Stimulated activated CD4-positive, alpha-beta T cell treated with anti-CD3 and anti-CD28 coated beads, Interleukin-4, amount 100 ng/mL, for 1 hour (primary cell): ENCODE measurements at regions not wholly inside any gene's neighbourhood (a gene's known extent, or its start where the extent isn't known, plus 50 kb on each side); places are given as distances from the start of the nearest gene placed in this dataset.

ENCODE experiments used
- DNase-seq: peaks from one replicate; pipeline ENCODE4 v3.0.0-alpha.2; 2020

DNA sequence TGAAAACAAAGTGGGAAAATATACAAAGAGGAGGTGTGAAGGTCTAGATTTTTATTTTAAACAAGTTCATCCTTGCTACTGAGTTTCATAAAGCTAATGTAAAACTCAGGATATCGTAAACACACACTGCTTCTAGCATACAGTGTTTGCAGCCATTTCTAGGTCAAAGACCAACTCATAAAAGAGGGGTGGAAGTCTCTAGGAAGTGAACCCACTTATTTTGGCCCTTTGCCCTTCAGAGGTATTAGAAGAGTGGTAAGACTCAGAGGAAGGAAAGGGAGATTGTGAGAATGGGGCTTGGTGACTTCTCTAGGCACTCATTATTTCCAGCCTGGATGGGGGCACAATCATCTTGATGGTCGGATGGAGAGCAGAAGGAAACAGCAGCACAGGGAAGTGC lies 91.2 kb downstream of the TNFSF18 start:
- DNase-seq: no peak

DNA sequence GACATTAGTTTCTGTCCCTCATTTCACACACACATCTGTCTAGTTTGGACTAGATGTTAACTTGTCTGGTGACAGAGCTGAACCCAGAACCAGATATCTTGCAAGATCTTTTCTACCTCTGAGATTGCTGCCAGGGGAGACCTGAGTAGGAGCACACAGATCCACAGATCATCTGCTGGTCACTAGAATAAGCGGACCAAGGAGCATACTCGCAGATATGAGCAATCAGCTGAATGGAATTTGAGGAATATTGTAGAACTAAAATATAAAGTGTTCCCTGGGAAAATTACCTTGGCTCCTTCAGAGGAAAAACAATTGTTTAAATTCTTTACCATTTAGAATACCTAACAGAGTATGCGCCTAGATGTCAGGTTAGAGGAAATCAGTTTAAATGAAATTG lies 90.7 kb downstream of the TNFSF18 start:
- DNase-seq: no peak

DNA sequence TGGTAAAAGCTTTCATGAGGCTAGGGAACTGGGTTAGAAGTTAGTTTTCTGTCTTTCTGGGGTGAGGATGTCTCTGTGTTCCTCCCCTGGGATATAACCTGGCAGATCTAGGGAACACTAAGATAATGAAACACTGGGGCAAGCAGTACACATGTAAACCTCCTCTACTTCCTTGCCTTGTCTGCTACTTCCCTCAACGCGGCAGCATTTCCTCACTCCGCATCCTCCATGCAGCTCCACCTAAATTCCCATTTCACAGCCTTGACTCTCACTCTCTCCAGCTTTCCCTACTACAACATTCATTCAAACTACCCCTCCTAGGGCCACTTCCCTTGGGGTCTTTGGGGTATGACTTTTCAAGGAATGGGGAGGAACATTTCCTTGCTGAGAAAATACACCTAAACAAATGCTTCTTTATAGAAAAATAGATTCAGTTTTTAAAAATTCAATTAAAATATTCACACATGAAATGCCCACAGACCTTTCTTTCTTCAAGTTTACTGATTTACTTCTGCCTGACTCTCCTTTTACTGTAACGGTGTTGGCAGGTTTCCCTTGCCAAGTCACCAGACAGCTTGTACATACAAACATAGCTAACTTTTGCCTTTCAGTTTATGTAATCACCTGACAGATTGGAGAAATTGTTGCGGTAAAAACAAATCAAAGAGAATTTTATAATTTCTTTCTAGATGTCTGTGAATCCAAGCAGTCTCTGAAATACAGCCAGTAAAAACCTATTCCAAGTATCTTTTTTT lies 90.1 kb downstream of the TNFSF18 start:
- no peak for DNase-seq

DNA sequence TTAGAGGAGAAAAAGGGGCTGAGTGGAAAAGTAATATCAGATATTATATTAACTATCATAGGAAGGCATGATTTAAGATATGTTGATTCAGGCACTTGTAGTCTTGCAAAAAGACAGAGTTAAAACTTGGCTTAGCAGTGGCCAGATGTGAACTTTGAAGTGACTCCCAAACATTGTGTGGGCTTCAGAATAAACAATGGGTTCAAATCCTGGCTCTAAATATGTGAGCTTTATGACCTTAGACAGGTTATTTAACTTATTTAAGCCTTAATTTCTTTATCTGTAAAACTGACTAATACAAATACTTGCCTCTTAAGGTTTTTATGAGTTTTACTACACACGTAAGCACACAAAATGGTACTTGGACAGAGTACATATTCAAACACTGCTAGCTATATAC lies 85.9 kb downstream of the TNFSF18 start:
- no peak for DNase-seq

DNA sequence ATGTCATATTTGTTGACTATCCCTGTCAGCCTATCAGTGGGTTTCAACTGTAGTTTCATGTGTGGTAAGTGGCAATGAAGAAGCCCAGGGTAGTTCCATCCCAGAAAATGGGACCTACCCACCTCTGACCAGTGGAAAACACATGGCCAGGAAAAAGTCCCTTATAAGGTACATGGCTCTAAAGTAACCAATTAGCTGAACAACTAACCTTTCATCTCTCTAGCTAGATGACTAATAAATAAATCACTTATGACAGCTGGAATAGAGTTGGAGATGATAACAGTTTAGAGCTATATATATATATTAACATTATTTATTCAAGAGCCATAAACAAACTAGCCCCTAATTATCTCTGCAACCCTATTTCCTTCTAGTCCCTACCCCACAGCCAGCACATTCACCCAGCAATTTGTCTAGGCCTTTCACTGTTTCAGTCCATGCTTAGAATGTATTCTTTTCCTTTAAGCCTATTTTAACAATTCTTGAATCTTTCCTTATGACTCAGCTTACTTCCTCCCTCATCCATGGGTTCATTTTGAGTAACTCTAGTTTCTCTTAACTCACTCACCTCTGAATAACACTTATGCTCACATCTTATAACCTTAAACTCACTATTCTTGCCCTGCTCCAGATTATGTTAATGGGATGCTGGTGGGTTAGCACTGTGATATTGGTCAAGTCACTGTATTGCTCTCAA lies 83.7 kb downstream of the TNFSF18 start:
- DNase-seq: no peak

DNA sequence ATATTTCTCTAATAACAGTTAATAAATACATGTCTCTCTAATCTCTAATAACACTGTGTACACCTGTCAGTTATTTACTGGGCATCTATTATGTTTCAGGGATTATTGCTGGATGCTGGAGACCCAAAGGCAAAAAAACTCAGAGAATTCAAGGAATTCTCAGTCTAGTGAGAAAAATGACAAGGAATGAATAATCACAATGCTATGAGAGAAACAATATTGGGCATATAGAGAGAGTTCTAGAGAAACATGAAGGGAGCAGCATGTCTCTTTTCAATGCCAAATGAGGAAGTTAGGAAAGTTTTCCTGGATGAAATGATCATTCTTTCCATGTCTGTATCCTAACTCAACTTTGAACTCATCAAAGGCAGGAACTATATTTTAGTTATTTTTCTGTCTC lies 82.8 kb downstream of the TNFSF18 start:
- no peak for DNase-seq

DNA sequence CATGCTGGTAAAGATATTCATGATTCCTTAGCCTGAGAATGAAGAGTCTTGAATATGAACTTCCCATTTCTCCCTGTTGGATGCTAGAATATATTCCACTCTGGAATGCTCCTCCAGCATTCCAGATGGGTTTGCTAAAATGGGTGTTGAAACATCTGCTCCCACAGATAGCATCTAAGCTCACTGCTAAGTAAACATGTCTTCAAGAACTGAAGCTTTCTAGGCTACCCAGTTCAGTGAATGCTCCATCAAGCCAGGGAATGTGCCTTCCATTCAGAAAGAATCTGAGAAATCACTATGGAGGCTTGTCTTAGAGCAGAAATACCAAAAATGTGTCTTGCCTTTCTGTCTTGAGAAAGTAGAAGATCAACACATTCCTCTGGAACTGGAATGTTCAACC lies 81.1 kb downstream of the TNFSF18 start:
- DNase-seq: no peak

DNA sequence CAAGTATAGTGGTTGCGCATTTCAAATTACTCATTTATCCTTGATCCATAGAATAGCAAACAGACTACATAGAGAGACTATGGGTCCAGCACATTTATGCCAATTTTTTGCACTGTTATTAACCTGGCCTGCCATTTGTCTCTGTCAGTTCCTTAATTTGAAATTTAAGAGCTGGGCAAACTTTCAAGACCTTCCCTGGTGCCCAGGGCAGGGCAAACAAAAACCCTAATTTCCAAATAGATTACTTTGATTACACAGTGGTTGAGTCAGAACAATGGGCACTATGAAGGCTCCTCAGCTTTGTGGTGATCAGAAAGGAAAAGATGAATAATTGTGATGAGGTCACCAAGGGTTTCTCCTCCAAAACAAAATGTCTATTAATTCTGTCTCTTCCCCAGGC lies 80.6 kb downstream of the TNFSF18 start:
- DNase-seq: no peak

DNA sequence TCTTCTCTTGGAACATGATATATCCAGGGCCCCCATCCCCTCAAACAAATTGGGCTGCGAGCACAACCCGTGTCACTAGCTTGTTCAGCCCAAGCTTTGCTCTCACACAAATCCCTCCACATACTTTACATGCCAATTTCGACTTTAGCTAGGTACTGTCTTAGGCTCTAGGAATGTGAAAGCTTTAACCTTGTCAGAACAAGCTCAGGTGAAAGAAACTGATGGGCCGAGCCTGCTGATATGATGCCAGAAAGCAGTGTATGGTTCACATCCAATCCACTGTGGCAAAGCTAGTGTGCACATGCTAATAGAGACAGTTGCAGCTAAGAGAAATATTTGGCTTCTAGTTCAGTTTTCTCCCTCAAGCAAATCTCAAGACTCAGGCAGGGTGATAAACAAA lies 79.5 kb downstream of the TNFSF18 start:
- no peak for DNase-seq

DNA sequence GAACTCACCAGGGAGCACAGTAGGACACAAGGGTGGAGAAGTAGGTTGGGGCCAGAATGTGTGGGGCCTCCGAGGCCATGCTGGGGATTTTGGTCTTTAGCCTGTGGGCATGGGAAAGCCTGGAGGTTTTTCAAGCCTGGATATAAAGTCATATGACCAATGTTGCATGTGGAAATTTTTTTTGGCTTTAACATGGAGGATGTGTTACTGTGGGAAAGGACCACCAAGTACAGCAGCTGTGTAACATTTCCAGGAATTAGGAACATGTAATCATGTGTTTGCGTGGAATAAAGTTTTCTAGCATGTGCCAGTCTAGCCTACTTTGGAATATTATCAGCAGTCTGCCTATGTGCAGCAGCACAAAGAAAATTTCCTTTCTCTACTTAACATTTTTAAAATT lies 78.5 kb downstream of the TNFSF18 start:
- no peak for DNase-seq

DNA sequence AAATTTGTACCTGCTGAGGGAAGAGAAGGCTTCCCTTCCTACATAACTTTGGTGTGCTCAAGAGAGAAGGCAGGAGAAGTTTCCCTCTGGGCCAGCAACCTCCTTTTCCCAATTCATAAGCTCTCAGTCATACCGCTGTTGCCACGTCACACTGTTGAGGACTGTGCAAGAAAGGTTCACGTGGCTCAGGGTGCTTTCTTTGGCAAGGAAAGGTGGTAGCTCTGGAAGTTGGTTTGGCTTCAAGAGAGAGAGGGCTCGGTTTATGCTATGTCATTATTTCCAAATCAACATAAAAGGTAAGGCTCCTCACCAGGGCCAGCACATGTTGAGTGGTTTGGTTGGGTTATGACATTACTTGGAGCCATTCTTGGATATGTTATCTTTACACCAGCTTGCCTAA lies 77.3 kb downstream of the TNFSF18 start:
- no peak for DNase-seq

DNA sequence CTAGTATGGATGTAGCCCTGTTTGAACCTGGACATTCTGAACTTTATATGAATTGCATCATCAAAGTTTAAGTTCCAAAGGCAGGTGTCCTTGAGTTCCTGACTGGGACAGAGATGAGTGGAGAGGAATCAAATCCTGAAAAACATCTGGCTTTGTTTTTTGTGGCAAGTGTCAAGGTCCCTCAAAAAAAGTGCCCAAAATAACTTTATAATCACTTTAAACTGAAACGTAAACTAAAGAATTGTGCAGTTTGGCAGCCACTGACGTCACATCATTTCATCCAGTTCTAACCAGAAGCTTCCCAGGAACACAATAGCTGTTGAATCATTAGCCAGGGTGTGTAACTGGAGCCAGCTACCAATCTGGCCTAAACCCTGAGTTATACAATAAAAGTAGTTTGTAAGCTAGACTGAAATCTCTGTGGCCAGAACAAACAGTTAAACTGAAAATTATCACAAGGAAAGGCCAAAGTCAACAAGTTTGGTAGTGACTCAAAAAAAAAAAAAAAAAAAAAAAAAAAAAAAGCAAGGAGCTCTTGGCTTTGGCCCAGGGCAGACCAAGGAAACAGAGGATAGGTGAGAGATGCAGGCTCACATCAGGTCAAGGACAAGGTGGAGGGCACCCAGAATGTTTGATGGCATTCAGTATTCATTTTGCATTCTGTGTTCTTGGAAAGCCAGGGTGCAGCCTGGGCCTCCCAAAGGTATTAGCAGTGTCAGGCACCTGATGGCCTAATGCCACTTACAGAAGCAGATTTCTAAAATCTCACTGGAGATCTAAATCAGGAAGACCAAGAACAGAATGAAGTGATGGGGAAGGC lies 74.3 kb downstream of the TNFSF18 start:
- no peak for DNase-seq

DNA sequence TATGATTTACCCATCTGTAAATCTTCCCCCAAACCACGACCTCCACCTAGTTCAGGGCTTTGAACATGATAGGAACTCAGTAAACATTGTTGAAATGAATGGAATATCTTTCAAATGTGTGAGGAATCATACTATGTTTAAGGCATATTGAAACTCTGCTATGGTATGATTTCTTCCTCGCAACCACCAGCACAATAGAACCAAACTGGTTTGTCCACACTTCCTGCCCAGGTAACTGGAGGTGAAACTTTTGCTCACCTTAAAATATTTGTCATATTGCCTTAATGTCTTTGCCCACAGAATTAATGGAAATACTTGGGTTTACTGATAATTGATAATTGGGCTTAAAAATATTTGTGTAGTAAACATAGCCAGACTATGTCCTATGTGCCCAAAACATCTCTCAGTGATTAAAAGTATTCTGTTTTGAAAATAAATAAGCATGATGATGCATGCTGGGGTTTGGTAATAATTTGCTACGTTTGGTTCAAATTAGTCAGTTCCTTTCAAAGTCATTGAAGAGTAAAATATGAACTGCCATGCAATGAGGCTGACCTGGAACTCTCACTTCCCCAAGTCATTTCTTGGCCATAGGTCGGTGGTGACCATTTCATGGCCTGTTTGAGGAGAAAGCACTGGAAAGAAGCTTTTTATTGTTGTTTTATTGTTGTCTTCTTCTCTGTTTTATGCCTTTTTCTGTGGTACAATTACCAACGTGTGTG lies 73.3 kb downstream of the TNFSF18 start:
- no peak for DNase-seq

DNA sequence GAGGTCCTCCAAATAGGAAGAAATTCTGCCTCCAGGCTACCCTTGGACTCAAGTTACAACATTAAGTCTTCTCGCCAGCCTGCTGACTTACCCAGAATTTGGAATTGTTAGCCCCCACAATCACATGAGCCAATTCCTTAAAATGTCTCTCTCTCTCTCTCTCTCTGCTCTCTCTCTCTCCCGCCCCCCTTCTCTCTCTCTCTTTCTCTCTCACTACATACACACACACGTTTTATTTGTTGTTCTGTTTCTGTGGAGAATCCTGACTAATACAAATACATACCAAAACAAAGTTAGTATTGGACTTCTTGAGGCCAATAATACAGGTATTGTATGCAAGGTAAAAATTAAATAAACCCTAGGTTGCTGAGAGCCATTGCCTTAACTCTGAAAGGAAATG lies 72.1 kb downstream of the TNFSF18 start:
- DNase-seq: no peak

DNA sequence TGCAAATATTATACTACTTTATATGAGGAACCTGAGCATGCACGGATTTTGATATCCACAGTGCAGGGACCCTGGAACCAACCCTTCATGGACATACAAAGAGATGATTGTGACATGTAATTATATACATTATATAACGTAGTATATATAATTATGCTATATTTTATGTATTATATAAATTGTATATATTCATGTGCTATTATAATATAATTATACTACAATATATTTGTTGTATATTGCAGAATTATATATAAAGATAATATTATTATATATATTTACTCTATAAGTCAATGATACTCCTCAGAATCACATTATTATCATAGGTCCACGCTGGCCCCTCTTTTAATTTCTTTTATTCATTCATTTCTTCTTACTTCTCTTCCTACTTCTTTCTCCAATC lies 70.9 kb downstream of the TNFSF18 start:
- DNase-seq: no peak

DNA sequence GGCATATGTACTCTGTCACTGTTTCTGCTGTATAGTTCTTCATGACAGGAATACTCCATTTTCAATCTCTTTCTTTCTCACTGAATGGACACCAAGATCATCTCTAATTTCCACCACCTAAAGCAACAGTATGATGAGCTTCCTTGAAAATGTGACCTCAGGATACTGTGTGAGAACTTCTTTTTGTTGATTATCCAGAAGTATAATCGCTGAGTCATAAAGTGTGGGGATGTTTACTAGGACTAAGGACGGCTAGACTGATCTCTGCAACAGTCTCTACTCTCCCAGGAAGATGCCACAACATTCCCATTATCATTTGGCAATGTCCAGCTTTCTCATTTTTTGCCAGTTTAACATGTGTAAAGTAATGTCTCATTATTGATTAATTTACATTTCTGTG lies 70.3 kb downstream of the TNFSF18 start:
- DNase-seq: no peak

DNA sequence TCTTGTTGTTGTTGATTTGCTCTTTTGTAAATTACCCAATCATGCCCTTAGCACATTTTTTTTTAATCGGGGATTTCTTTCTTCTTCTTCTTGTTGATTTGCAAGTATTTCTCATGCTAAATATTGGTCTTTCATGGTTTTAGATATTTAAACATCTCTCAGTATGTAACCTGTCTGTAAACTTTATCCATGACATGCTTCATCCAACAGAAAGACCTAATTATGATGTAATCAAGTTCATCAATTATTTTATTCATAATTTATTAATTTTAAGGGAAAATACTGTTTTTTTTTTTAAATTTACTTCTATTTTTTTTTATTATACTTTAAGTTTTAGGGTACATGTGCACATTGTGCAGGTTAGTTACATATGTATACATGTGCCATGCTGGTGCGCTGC lies 69.8 kb downstream of the TNFSF18 start:
- DNase-seq: no peak
